Fibroblast of skin of scalp (primary cell): ENCODE measurements at regions not wholly inside any gene's neighbourhood (a gene's known extent, or its start where the extent isn't known, plus 50 kb on each side); places are given as distances from the start of the nearest gene placed in this dataset.
"Not testable (repeated sequence)": the region's sequence is repeated elsewhere in the genome, so short reads cannot be mapped to it uniquely, and the experiment has no call there.

Experiments used
- DNase-seq: peaks from one replicate; pipeline ENCODE4 v3.0.0-alpha.2; 2013

GRCh38 chr5:163569284-163569683, 63.9 kb downstream of the MAT2B start:
- peak; percentile 43 for DNase-seq

- peak; percentile 92 for DNase-seq
These were observed 66.3 kb downstream of the MAT2B start for GRCh38 chr5:163571744-163572143.

GRCh38 chr5:163574472-163575440, 69.3 kb downstream of the MAT2B start:
- no peak for DNase-seq

GRCh38 chr5:163578652-163579051, 73.2 kb downstream of the MAT2B start:
- DNase-seq = no peak

- no peak for DNase-seq
These were observed 74.3 kb downstream of the MAT2B start for GRCh38 chr5:163579729-163580128.

- DNase-seq = no peak
These were observed 75.1 kb downstream of the MAT2B start for GRCh38 chr5:163580516-163580915.

- DNase-seq = not testable (repeated sequence)
These were observed 78.2 kb downstream of the MAT2B start for GRCh38 chr5:163583491-163584153.

GRCh38 chr5:163585206-163585605, 79.8 kb downstream of the MAT2B start:
- peak; percentile 66 for DNase-seq

- peak; percentile 28 for DNase-seq
These were observed 81.1 kb downstream of the MAT2B start for GRCh38 chr5:163586531-163586956.

GRCh38 chr5:163594951-163595350, 89.5 kb downstream of the MAT2B start:
- no peak for DNase-seq

- DNase-seq = no peak
These were observed 90.7 kb downstream of the MAT2B start for GRCh38 chr5:163595932-163596607.

GRCh38 chr5:163596608-163597315, 91.3 kb downstream of the MAT2B start:
- no peak for DNase-seq

- DNase-seq = no peak
These were observed 98.6 kb downstream of the MAT2B start for GRCh38 chr5:163604013-163604412.

- DNase-seq = no peak
These were observed 101.8 kb downstream of the MAT2B start for GRCh38 chr5:163607256-163607655.

- no peak for DNase-seq
These were observed 103.2 kb downstream of the MAT2B start for GRCh38 chr5:163608621-163609020.

GRCh38 chr5:163609910-163610309, 104.5 kb downstream of the MAT2B start:
- DNase-seq = no peak

GRCh38 chr5:163612358-163613149, 107.1 kb downstream of the MAT2B start:
- no peak for DNase-seq

GRCh38 chr5:163613150-163613442, 107.7 kb downstream of the MAT2B start:
- no peak for DNase-seq

GRCh38 chr5:163614787-163615186, 109.4 kb downstream of the MAT2B start:
- peak; percentile 2 for DNase-seq

- DNase-seq = no peak
These were observed 114.0 kb downstream of the MAT2B start for GRCh38 chr5:163619273-163619934.

- DNase-seq = no peak
These were observed 114.5 kb downstream of the MAT2B start for GRCh38 chr5:163619951-163620350.
